Tibial nerve (tissue), 3 donors: ENCODE measurements at regions not wholly inside any gene's neighbourhood (a gene's known extent, or its start where the extent isn't known, plus 50 kb on each side); places are given as distances from the start of the nearest gene placed in this dataset.

Experiments
- EP300 ChIP-seq, 2 donors: sonication (generic); formaldehyde crosslinking; IDR thresholded peaks; one replicate each; pipeline ENCODE4 v1.6.1; 2017; ENCODE audit warnings: antibody characterized with exemption in 2 of 2, mild to moderate bottlenecking in 1 of 2
- POLR2A ChIP-seq, 2 donors: fragments of 450-650 bp; IDR thresholded peaks; one replicate each; pipeline ENCODE4 v1.6.1; 2017; ENCODE audit warnings: antibody characterized with exemption in 2 of 2, mild to moderate bottlenecking in 2 of 2, moderate library complexity in 2 of 2

DNA sequence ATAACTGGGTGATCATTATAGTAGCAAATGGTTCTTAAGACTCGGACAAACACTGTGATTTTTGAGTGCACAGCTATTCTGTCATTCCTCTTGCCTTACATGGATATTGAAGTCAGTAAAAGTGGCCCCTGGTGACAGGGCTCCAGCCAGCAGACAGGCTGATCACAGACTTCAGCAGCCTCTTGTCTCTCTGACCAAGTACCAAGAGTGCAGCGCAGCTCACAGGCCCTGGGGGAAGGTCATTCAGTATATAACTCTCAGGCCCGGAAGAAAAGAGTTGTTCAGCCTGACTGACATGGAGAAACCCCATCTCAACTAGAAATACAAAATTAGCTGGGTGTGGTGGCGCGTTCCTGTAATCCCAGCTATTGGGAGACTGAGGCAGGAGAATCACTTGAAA, 202.6 kb downstream of the HRH4 start:
- TF ChIP-seq POLR2A (IDR thresholded peaks at IDR 0.05) (no peak), EP300 (IDR thresholded peaks at IDR 0.05) (no peak)
